GM12891 (cell line): ENCODE measurements at regions not wholly inside any gene's neighbourhood (a gene's known extent, or its start where the extent isn't known, plus 50 kb on each side); places are given as distances from the start of the nearest gene placed in this dataset.

Experiments
- POLR2A ChIP-seq: IDR thresholded peaks from 2 replicates; pipeline ENCODE4 v1.6.1; 2011; ENCODE audit warnings: low read depth, low read length, control low read depth
- POLR2AphosphoS5 ChIP-seq: IDR thresholded peaks from 2 replicates; pipeline ENCODE4 v1.6.1; 2011; ENCODE audit warnings: low read depth, low read length, control low read depth
- SPI1 ChIP-seq: IDR thresholded peaks from 2 replicates; pipeline ENCODE4 v1.6.1; 2011; ENCODE audit warnings: low read depth, low read length, control low read depth
- TAF1 ChIP-seq: IDR thresholded peaks from 2 replicates; pipeline ENCODE4 v1.6.1; 2011; ENCODE audit warnings: low read depth, low read length, control low read depth

DNA sequence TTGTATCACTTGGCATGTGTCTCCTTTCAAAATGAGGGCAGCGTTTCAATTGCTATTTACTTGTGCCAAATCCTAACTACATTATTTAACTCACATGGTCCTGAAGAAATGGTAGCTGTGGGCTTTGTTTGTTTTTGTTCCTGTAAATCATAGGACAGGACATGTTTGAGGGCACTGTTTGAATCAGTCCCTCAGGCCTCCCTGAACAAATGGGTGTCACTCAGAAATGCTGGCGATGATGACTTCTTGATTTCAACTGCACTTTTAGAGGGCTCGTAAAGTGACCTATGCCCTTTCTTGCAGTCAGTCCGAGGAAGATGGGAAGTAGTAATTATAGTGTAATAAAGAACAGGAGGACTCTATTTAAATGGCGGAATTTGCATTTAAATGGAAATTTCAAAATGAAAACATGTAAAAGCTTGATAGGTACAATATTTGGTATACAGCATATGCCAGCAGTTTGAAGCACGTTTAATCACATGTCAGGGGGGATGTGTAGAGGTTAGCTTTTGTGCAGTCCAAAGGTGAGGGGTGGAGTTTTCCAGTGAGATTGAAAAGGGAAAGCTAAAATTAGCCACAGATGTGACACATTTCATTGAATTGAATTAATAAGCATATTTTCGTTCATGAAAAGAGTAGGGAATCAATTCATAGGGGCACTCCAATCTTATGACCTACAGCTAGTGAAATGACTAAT is 1958.7 kb upstream of the IGFBP7 start:
- TF ChIP-seq POLR2A (no peak), SPI1 (no peak), POLR2AphosphoS5 (no peak), TAF1 (no peak)
